GM12864 (cell line): ENCODE measurements at regions not wholly inside any gene's neighbourhood (a gene's known extent, or its start where the extent isn't known, plus 50 kb on each side); places are given as distances from the start of the nearest gene placed in this dataset.

ENCODE experiments used
- DNase-seq: peaks from one replicate; pipeline ENCODE4 v3.0.0-alpha.2; 2011; ENCODE audit warnings: low read depth
- H3K4me3 ChIP-seq: 2 replicates; pipeline ENCODE4 v1.5.1; 2011; ENCODE audit warnings: mild to moderate bottlenecking, low read depth, low read length, control low read depth
- TF ChIP-seq, protein P1 (sequence below): IDR thresholded peaks from 2 replicates; pipeline ENCODE4 v1.5.1; 2011; ENCODE audit warnings: low read depth, mild to moderate bottlenecking, moderate library complexity, low read length, control low read depth, inconsistent platforms; ENCODE audit errors: missing control alignments

DNA sequence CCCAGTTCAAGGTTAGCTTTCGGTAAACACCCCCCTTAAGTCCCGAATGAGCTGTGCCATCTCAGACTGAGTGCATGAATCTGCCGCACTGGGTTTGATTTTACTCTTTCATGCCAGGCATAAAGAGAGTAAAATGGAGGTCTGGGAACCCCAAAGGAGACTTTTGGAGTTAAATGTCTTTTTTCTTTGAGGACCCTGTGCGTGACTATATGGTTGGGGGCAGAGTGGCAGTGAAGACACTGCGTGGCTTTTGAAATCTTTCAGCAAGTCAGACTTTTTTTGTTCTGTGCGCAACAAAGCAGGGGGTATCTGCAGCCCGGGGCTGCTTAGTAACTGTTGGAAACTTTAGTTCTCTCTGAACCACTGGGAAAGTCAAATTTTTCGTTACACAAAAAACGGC, 392.9 kb upstream of the SALL1 start:
- TF ChIP-seq, protein P1, sequence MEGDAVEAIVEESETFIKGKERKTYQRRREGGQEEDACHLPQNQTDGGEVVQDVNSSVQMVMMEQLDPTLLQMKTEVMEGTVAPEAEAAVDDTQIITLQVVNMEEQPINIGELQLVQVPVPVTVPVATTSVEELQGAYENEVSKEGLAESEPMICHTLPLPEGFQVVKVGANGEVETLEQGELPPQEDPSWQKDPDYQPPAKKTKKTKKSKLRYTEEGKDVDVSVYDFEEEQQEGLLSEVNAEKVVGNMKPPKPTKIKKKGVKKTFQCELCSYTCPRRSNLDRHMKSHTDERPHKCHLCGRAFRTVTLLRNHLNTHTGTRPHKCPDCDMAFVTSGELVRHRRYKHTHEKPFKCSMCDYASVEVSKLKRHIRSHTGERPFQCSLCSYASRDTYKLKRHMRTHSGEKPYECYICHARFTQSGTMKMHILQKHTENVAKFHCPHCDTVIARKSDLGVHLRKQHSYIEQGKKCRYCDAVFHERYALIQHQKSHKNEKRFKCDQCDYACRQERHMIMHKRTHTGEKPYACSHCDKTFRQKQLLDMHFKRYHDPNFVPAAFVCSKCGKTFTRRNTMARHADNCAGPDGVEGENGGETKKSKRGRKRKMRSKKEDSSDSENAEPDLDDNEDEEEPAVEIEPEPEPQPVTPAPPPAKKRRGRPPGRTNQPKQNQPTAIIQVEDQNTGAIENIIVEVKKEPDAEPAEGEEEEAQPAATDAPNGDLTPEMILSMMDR: no peak
- no peak for DNase-seq
- H3K4me3 ChIP-seq: no peak overlapping the region

DNA sequence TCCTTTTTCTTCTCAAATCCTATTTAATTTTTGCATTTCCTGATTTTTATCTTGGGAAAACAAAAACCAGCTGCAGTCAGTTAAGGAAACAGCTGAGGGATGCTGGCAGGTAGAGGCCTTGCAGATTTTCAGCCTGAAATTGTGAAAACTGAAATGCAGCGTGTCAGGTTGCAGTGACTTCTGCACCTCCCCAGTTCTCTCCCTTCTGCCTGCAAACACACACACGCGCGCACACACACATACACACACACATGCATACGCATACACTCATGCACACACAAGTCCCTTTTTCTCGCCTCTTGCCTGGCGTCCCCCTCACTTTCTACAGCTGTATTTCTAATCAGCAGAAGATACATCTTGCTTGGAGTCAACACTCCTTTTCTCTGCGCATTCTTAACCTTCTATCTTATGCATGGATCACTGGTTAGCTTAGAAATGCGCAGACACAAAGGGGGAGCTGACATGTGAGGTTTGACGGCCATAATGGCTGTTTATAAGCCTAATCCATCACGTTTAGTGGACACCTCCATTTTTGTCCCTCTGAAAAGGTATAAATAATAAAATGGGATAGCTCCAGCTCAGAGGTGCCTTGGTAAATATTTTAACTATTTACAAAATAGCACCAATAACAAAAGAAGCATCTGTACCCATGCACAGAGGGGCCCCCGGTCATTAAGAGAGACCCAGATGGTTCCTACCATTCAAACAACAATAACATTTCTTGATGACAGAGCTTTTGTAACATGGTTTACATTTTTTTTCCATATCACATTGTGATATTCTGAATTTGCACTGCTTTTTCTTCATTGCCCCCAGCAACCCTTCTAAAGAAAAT, 392.1 kb upstream of the SALL1 start:
- no peak overlapping the region for H3K4me3 ChIP-seq
- no peak for DNase-seq
- TF ChIP-seq, protein P1: no peak

DNA sequence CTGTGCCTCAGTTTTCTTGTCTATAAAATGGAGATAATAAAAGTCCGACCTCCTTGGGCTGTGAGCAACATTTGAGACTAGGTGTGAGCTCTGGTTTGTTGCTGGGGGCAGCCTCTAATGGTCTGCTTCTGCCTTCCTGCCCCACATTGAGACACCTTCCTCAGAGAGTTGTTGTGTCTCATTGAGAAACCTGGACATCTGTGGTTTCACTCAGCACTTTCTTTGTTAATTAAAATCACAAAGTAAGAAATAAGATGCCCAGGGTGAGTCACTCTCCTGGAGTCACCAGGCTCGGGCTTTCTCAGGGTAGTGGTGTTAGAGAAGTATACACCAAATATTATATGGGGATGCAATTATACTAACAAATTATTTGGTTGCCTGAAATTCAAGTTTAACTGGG, 389.2 kb upstream of the SALL1 start:
- no peak for DNase-seq
- H3K4me3 ChIP-seq: no peak overlapping the region
- TF ChIP-seq, protein P1: no peak

DNA sequence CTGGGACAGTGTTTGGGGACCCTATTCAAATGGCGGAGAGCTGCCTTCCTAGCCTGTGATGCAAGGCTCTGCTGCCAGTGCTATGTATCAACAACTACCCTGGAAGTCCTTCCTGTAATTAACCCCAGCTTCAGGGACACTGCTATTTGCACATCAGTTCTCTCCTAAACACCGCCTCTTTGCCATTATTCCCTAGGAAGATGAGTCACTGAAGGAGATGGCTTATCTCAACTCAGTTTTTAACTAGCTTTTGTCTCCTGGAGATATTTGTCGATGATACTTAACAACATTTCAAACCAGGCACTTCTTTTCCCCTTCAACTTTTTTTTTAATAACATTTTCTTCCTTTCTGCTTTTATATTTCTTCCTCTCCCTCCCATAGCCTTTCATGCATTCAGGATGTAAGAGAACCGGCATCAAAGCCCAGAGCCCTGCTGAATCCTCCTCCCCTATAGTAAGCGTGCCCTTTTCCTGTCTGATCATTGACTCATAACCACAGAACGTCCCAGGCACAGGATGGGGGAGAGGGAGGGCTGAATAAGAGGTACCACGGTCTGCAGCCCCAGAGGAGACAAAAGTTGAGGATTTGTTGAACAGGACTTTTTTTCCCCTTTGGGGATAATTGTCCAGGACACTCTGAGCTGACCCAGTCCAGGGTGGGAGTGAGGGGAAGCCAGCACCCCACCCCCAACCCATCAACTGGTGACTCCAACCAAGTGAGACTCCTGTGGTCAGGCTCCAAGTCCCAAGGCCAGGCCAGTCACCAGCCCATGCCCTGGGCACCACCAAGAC, 387.8 kb upstream of the SALL1 start:
- no peak for DNase-seq
- no peak overlapping the region for H3K4me3 ChIP-seq
- TF ChIP-seq, protein P1: no peak

DNA sequence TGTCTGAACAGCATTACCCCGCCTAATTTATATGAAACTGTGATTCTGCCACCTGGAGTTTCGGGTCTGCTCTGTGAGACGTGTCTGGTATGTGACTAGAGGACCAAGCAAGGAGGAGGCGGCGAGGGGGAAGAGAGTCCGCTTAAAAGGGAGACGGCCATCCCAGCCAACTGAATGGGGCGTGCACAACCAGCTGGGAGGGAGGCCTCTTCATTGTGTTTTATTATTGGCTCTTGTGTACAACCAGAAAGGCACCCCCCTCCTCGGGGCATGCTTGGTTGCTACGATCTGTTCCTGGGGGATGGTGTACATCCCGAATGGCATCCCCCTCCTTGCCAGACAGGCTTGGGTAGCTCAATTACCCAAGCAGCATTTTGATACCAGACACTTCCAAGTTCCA, 384.5 kb upstream of the SALL1 start:
- H3K4me3 ChIP-seq: no peak overlapping the region
- DNase-seq: no peak
- TF ChIP-seq, protein P1: no peak

DNA sequence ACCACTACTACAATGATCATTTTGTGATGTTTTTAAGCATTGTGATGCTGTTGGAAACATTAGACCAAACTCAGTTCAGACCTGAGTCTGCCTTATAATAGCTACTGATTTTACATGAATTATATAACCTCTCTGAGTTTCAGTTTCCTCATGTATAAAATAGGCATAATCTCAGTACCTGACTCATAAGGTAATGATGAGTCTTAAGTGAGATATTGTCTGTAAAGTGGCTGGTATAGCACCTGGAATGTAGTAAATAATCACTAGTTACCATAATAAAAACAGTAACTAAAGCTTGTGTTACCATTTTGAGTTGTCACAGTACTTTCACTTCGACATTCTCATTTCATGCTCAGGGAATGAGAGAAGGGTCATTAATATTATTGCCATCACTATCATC, 381.5 kb upstream of the SALL1 start:
- no peak for DNase-seq
- no peak overlapping the region for H3K4me3 ChIP-seq
- TF ChIP-seq, protein P1: no peak

DNA sequence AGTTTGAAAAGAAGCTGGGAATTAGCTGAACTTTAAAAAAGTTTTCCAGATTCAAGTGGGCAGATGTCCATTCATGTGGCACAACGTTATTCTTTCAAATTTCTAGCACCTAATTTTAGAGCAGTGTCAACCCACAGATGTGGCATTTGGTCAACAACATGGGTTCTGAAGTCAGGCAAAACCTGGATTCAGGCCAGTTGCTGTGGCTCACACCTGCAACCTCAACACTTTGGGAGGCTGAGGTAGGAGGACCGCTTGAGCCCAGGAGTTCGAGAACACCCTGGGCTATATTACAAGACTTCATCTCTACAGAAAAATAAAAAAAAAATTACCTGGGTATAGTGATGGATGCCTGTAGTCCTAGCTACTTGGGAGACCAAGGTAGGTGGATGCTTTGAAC, 380.2 kb upstream of the SALL1 start:
- TF ChIP-seq, protein P1: no peak

More for the DNA sequence above, 380.2 kb upstream of the SALL1 start:
- H3K4me3 ChIP-seq: no peak overlapping the region
- no peak for DNase-seq
